M059J (cell line): ENCODE measurements at regions not wholly inside any gene's neighbourhood (a gene's known extent, or its start where the extent isn't known, plus 50 kb on each side); places are given as distances from the start of the nearest gene placed in this dataset.

Source experiments
- DNase-seq: peaks from one replicate; pipeline ENCODE4 v3.0.0-alpha.2; 2012; ENCODE audit warnings: low read depth

DNA sequence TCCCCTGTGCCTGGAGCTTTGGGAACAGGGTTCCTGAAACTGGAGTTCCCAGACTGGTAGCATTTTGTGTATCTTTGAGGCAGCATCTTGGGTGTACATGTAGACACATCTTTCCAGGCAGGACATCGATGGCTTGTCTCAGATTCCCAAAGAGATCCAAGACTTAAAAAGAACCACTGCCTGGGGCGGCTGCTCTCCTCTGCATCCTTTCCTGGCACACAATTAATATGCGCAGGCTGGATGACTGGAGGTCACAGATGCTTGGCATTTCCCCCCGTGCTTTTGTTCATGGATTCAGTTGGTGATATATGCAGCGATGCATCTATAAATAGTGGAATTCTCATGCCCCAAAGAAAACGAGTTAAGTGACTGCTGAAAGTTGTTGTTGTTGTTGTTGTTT, 80.5 kb downstream of the CLDN34 start:
- DNase-seq, result no peak

DNA sequence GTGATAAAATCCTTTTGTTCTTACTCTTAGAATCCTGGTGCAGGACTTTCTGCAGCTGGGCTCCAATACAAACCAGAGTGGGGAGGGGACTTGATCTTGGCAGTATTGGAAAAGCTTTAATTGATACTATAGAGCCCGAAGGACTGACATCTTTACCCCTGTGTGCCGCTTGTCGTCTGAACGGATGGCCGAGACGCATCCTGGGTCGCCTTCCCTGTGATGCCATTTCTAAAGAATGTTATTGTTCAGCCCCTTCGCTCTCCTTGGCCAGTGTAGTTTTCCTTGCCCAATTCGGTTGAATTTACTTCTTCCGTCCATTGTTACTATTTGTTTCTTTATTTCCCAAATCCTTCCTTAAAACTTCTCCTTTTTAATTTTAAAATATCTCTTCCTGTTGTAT, 80.9 kb downstream of the CLDN34 start:
- no peak for DNase-seq

GRCh38 chrX:10048707-10049106, 81.5 kb downstream of the CLDN34 start:
- DNase-seq, result no peak

- DNase-seq, result no peak
Measured at GRCh38 chrX:10049236-10049635, 82.1 kb downstream of the CLDN34 start.

DNA sequence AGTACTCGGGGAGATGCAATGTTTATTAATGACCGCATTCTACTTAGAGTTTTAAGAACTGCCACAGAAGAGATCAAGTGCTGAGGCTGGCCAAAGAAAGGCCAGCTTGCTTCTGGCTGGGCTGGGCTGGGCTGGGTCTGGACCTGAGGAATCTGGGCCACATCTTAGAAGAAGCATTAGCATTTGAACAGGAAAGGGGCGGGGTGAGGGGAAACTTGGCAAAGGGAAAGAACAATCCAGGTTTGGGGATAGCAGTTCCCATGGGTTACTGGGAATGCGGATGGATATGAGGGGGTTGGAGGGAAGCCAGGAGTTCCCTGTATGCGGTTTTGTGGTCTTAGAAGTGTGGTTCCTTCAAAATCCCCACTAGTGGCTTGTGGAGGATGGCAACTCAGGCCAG, 83.3 kb downstream of the CLDN34 start:
- peak; percentile 33 for DNase-seq

DNA sequence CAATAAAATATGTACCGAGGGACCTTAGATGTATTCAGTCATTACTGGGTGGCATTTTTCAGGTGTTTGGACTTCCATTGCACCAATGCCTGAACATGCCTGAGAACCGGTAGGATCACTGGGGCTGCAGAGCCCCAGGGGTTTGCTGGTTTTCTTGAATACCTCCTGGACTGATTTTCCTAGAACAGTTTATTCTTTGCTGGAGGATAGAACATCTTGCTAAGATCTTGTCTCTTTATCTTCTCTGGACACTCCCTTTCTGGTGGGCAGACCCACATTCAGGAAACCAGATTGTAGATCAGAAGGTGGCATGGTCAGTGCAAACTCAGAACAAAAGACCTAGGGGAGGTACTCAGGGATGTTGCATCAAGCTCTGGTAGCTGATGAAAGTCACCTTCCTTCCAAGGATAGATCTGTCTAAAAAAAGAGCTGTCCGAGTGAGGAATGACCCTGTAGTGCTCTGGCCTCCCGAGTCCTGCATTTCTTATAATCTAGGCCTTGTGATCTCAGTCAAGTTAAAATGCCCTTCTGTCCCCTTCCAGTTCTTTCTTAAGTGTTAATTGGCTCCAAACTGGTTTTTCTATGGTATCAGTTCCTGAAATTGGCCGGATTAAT, 84.8 kb downstream of the CLDN34 start:
- no peak for DNase-seq

GRCh38 chrX:10052906-10053625, 85.9 kb downstream of the CLDN34 start:
- DNase-seq, result peak; percentile 29

DNA sequence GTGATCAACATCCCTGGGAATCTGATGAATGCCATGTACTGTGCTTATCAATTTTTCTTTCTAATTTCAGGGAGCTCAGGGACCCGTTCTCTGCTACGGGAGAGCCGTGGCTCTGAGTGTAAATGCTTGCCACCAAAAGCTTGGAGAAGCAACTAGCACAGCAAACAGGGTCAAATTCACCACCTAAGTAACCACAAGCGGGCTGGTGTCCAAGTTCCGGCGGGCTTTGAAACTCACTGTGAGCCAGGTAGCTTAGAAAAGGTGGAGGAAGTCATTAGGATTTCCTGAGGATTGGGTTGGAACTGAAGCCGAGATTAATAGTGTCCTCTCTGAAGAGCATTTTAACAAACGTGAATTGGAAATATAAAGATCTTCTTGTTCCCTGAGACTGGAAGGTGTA, 87.2 kb downstream of the CLDN34 start:
- no peak for DNase-seq

DNA sequence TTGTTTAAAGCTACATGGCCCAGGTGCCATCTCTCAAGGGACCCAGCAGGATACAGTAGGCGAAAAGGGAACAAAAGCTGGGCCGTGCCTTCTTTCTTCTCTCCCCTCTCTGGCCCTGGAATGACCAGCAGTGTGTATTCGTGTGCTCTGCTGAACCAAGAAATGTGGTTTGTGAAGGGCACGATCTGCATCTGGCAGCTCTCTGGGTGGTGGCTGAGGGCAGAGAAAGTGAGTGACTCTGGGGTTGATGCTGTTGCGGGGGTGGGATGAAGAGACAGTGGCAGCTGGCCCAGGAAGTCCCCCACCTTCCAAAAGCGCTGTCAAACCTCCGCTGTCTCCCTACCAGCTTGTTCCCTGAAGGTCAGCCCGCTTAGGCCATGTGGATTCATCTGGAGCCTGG, 88.3 kb downstream of the CLDN34 start:
- no peak for DNase-seq

GRCh38 chrX:10062352-10062751, 94.4 kb upstream of the CLCN4 start:
- DNase-seq, result no peak

DNA sequence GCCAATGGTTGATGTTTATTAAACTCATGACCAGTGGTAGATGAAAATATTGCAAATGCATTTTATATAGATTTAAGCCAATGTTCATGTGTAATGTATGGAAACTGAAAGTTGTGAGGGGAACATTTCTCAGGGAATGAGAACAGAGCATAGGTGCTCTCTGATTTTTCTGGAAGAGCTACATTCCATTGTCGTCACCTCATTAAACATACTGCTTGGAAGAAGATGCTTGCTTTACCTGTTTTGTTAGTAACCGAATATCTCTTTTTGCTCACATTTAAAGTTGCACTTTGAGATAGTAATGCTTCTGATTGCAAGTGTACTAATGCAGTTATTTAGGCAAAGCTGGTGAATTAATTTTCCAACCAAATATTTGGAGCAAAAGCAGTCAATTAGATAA, 93.8 kb upstream of the CLCN4 start:
- no peak for DNase-seq

DNA sequence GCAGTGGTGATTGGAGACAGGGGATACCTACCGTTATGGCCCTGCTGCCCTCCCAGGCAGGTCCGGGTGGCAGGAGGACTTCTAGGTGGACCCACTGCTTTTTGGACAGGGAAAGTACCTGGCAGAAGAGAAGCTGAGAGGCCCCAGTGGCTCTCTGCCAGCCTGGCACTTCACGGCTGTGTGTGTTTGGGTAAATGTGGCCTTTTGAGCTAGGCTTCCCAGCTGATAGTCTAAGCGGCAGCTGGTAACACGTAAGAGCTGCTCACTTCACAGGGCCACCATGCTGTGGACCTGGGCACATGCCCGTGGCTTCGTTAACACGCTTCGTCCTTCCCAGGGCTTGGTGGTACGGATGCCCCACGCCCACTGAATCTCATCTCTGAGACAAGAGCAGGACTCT, 92.0 kb upstream of the CLCN4 start:
- no peak for DNase-seq

- no peak for DNase-seq
Measured at GRCh38 chrX:10070714-10071436, 85.9 kb upstream of the CLCN4 start.

GRCh38 chrX:10071451-10072144, 85.2 kb upstream of the CLCN4 start:
- DNase-seq, result no peak

DNA sequence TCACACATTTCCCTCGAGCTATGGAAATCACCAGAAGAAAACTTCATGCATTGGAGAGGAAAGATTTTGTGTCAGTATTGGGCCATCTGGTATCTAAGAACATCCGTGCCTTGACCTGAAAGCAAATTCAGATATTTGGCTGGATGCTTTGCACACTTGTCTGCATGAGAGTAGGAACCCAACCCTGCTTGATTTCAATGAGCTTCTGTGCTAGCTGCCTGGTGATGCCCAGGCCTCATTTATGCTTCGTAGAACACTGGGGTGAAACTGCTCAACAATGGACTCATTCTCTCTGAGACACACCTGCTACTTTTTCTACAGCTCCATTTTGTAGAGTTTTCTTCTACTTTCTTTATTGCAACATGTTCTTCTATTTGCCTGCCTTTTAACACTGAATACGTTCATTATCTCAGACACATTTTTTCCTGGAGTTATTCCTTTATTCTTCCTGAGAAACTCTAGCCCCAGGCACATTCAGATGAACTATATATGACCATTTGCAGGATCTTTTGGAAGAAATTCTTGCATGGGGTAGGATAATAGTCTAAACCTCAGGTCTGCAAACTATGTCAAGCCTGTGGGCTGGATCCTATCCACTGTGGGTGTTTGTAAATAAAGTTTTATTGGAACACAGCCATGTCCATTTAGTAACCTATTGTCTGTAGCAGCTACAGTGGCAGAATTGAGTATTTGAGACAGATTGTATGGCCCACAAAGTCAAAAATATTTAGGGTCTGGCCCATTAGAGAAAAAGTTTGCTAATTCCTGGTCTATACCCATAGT, 83.8 kb upstream of the CLCN4 start:
- no peak for DNase-seq

- DNase-seq, result no peak
Measured at GRCh38 chrX:10073671-10074070, 83.1 kb upstream of the CLCN4 start.

DNA sequence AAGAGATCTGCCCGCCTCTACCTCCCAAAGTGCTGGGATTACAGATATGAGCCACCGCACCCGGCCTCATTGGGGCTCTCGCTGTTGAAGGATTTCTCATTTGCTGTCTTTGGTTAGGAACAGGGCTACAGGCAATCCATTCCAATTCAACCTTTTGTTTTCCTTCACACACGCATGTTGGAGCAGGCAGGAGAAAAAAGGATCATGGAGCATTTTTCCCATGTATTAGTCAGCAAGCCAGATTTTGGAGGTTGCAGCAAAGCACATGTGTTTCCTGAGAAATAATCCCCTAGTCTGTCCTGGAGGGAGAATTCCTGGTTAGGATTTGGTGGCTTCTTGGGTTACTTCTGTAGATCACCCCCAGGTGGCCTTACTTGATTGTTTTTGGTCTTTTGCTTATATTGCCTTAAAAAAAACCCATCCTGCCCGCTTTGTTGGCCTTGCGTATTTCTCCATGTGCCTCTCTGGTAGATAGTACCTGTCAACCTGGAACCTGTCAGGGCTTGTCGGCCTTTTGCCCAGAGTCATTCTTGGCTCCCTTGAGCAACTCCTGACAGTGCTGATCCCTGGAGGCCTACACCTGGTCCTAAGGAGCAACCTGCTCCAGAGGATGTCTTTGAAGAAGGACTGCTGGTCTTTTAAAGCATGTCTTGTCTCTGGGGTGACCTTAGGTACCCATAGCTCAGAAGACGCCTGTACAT, 82.4 kb upstream of the CLCN4 start:
- no peak for DNase-seq

GRCh38 chrX:10076765-10077164, 80.0 kb upstream of the CLCN4 start:
- no peak for DNase-seq

- DNase-seq, result peak; percentile 16
Measured at GRCh38 chrX:10077425-10078188, 79.2 kb upstream of the CLCN4 start.

GRCh38 chrX:10078266-10078665, 78.5 kb upstream of the CLCN4 start:
- DNase-seq, result no peak
